ENCODE measurements at regions not wholly inside any gene's neighbourhood (a gene's known extent, or its start where the extent isn't known, plus 50 kb on each side); places are given as distances from the start of the nearest gene placed in this dataset.

- TF ChIP-seq, protein P1, sequence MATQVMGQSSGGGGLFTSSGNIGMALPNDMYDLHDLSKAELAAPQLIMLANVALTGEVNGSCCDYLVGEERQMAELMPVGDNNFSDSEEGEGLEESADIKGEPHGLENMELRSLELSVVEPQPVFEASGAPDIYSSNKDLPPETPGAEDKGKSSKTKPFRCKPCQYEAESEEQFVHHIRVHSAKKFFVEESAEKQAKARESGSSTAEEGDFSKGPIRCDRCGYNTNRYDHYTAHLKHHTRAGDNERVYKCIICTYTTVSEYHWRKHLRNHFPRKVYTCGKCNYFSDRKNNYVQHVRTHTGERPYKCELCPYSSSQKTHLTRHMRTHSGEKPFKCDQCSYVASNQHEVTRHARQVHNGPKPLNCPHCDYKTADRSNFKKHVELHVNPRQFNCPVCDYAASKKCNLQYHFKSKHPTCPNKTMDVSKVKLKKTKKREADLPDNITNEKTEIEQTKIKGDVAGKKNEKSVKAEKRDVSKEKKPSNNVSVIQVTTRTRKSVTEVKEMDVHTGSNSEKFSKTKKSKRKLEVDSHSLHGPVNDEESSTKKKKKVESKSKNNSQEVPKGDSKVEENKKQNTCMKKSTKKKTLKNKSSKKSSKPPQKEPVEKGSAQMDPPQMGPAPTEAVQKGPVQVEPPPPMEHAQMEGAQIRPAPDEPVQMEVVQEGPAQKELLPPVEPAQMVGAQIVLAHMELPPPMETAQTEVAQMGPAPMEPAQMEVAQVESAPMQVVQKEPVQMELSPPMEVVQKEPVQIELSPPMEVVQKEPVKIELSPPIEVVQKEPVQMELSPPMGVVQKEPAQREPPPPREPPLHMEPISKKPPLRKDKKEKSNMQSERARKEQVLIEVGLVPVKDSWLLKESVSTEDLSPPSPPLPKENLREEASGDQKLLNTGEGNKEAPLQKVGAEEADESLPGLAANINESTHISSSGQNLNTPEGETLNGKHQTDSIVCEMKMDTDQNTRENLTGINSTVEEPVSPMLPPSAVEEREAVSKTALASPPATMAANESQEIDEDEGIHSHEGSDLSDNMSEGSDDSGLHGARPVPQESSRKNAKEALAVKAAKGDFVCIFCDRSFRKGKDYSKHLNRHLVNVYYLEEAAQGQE (IDR thresholded peaks at IDR 0.05): no peak
- no peak for TF ChIP-seq YY1 (IDR thresholded peaks at IDR 0.05)
Measured at GRCh38 chr13:68948586-68948985, 1159.0 kb upstream of the ATXN8OS start (continued).

GRCh38 chr13:68944272-68944671 lies 1163.4 kb upstream of the ATXN8OS start:
- no peak for DNase-seq (ENCODE audit: low spot score)
- Histone ChIP-seq H3K4me1 (ENCODE audit: control insufficient read depth in 4 of 4, insufficient read depth in 4 of 4, low read length in 3 of 4) (no peaks in the 10 kb centered on the region), H3K27ac (ENCODE audit: low read depth in 1 of 2, low read length in 2 of 2) (no peak overlapping the region), H3K4me3 (ENCODE audit: low read depth in 1 of 3, low read length in 3 of 3) (no peak overlapping the region), H3K27me3 (ENCODE audit: control insufficient read depth in 4 of 4, insufficient read depth in 4 of 4, low read length in 3 of 4) (peaks cover 0 to 3% (median 0%) of the 10 kb centered on the region in 4 donors), H3K9ac (ENCODE audit: low read depth in 1 of 2, low read length in 2 of 2) (no peak overlapping the region), H3K9me3 (ENCODE audit: control insufficient read depth in 4 of 4, low read length in 3 of 4) (no peaks in the 10 kb centered on the region), H3K36me3 (ENCODE audit: control insufficient read depth in 4 of 4, insufficient read depth in 3 of 4, low read depth in 1 of 4, low read length in 3 of 4) (no peaks in the 10 kb centered on the region)
- WGBS: 55% methylated on average over 2 of the region's 2 CpGs
- TF ChIP-seq ZBTB33 (IDR thresholded peaks at IDR 0.05): no peak
- TF ChIP-seq, protein P2, sequence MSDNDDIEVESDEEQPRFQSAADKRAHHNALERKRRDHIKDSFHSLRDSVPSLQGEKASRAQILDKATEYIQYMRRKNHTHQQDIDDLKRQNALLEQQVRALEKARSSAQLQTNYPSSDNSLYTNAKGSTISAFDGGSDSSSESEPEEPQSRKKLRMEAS (IDR thresholded peaks at IDR 0.05): no peak
- no peak for TF ChIP-seq FOXA2 (IDR thresholded peaks at IDR 0.05)
- no peak for TF ChIP-seq RXRA (IDR thresholded peaks at IDR 0.05)
- TF ChIP-seq, protein P3, sequence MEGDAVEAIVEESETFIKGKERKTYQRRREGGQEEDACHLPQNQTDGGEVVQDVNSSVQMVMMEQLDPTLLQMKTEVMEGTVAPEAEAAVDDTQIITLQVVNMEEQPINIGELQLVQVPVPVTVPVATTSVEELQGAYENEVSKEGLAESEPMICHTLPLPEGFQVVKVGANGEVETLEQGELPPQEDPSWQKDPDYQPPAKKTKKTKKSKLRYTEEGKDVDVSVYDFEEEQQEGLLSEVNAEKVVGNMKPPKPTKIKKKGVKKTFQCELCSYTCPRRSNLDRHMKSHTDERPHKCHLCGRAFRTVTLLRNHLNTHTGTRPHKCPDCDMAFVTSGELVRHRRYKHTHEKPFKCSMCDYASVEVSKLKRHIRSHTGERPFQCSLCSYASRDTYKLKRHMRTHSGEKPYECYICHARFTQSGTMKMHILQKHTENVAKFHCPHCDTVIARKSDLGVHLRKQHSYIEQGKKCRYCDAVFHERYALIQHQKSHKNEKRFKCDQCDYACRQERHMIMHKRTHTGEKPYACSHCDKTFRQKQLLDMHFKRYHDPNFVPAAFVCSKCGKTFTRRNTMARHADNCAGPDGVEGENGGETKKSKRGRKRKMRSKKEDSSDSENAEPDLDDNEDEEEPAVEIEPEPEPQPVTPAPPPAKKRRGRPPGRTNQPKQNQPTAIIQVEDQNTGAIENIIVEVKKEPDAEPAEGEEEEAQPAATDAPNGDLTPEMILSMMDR (IDR thresholded peaks at IDR 0.05; ENCODE audit: low read depth, low read length, missing input control): no peak
- no peak for TF ChIP-seq JUND (IDR thresholded peaks at IDR 0.05)
- no peak for TF ChIP-seq HNF4A (conservative IDR thresholded peaks at IDR 0.05)
- no peak for TF ChIP-seq FOXA1 (IDR thresholded peaks at IDR 0.05)
- no peak for TF ChIP-seq GABPA (IDR thresholded peaks at IDR 0.05 in 1 of 2, conservative IDR thresholded peaks at IDR 0.05 in 1 of 2)
- TF ChIP-seq, protein P1 (IDR thresholded peaks at IDR 0.05): no peak
- TF ChIP-seq RAD21 (IDR thresholded peaks at IDR 0.05): no peak
- TF ChIP-seq YY1 (IDR thresholded peaks at IDR 0.05): no peak
- TF ChIP-seq EGR1 (IDR thresholded peaks at IDR 0.05; ENCODE audit: low read depth in 2 of 2): no peak
- no peak for TF ChIP-seq NR2F2 (IDR thresholded peaks at IDR 0.05)
- TF ChIP-seq HNF4G (IDR thresholded peaks at IDR 0.05): no peak
- TF ChIP-seq SP1 (IDR thresholded peaks at IDR 0.05): no peak
